ENCODE measurements at regions not wholly inside any gene's neighbourhood (a gene's known extent, or its start where the extent isn't known, plus 50 kb on each side); places are given as distances from the start of the nearest gene placed in this dataset.

DNA sequence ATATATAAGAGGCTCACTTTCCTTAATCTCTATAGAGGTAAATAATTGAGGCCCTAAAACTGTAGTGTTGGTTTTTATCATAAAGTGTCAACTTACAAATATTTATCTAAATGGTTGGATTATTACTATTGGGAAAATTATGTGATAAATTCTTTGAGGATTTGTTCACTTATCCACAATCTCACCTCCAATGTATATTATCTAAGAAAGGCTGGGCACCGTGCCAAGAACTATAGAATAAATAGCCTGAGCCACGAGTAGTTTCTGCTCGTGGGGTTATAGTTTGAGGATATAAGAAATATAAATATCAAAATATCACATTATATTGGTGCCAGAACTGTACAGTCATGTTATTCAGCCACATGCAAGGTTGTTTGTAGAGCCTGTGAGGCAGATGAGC, 177.9 kb downstream of the VEGFC start:
- FAIRE-seq (no peak), DNase-seq (ENCODE audit: low read depth) (no peak)
- H3K9ac ChIP-seq (ENCODE audit: low read length), result no peak overlapping the region
- Mint-ChIP-seq H3K4me1 (ENCODE audit: low read depth, unreplicated experiment) (no peaks in the 10 kb centered on the region), H3K36me3 (ENCODE audit: low read depth, unreplicated experiment) (no peaks in the 10 kb centered on the region), H3K4me3 (ENCODE audit: unreplicated experiment) (no peak overlapping the region), H3K27me3 (ENCODE audit: low read depth, unreplicated experiment) (peaks cover 1% of the 10 kb centered on the region), H3K27ac (ENCODE audit: unreplicated experiment) (no peak overlapping the region), H3K9me3 (ENCODE audit: unreplicated experiment) (peaks cover 1% of the 10 kb centered on the region)
- H2AFZ ChIP-seq (ENCODE audit: low read depth, low read length), result no peak overlapping the region
- no peak overlapping the region for H3K4me3 ChIP-seq (ENCODE audit: insufficient read depth, low read depth, low read length)
- H3K36me3 ChIP-seq (ENCODE audit: insufficient read depth, low read length), result no peaks in the 10 kb centered on the region
- no peak for TF ChIP-seq CTCF (IDR thresholded peaks at IDR 0.05; ENCODE audit: insufficient read depth, low read depth, low read length)
- H3K27me3 ChIP-seq (ENCODE audit: insufficient read depth, low read length), result no peaks in the 10 kb centered on the region
- H3K79me2 ChIP-seq (ENCODE audit: insufficient read depth, low read length), result no peaks in the 10 kb centered on the region
- H3K4me1 ChIP-seq (ENCODE audit: insufficient read depth, low read length), result no peaks in the 10 kb centered on the region
- no peak overlapping the region for H3K4me2 ChIP-seq (ENCODE audit: low read length)
- H4K20me1 ChIP-seq (ENCODE audit: insufficient read depth, low read length), result no peaks in the 10 kb centered on the region
- no peak overlapping the region for H3K27ac ChIP-seq (ENCODE audit: low read depth, low read length)
- no peaks in the 10 kb centered on the region for H3K9me3 ChIP-seq (ENCODE audit: insufficient read depth, low read depth, low read length)

- no peaks in the 10 kb centered on the region for H3K27me3 ChIP-seq (ENCODE audit: insufficient read depth, low read length)
- no peaks in the 10 kb centered on the region for H3K79me2 ChIP-seq (ENCODE audit: insufficient read depth, low read length)
- no peaks in the 10 kb centered on the region for H3K36me3 ChIP-seq (ENCODE audit: insufficient read depth, low read length)
- TF ChIP-seq EZH2 (IDR thresholded peaks at IDR 0.05; ENCODE audit: insufficient read depth, low read length) (no peak), CTCF (IDR thresholded peaks at IDR 0.05; ENCODE audit: insufficient read depth, low read depth, low read length) (no peak)
- FAIRE-seq (no peak), DNase-seq (ENCODE audit: low read depth) (no peak)
- Mint-ChIP-seq H3K4me1 (ENCODE audit: low read depth, unreplicated experiment) (no peaks in the 10 kb centered on the region), H3K27me3 (ENCODE audit: low read depth, unreplicated experiment) (peaks cover 1% of the 10 kb centered on the region), H3K4me3 (ENCODE audit: unreplicated experiment) (no peak overlapping the region), H3K36me3 (ENCODE audit: low read depth, unreplicated experiment) (no peaks in the 10 kb centered on the region), H3K9me3 (ENCODE audit: unreplicated experiment) (peaks cover 1% of the 10 kb centered on the region), H3K27ac (ENCODE audit: unreplicated experiment) (no peak overlapping the region)
- H3K4me1 ChIP-seq (ENCODE audit: insufficient read depth, low read length), result no peaks in the 10 kb centered on the region
- no peak overlapping the region for H3K4me3 ChIP-seq (ENCODE audit: insufficient read depth, low read depth, low read length)
- H3K9ac ChIP-seq (ENCODE audit: low read length), result no peak overlapping the region
- H3K4me2 ChIP-seq (ENCODE audit: low read length), result no peak overlapping the region
- H3K9me3 ChIP-seq (ENCODE audit: insufficient read depth, low read depth, low read length), result no peaks in the 10 kb centered on the region
- no peak overlapping the region for H2AFZ ChIP-seq (ENCODE audit: low read depth, low read length)
- no peaks in the 10 kb centered on the region for H4K20me1 ChIP-seq (ENCODE audit: insufficient read depth, low read length)
- H3K27ac ChIP-seq (ENCODE audit: low read depth, low read length), result no peak overlapping the region
Measured at GRCh38 chr4:176616151-176616550, 176.6 kb downstream of the VEGFC start.

GRCh38 chr4:176618138-176618537, 174.6 kb downstream of the VEGFC start:
- peaks cover 1% of the 10 kb centered on the region for H3K27me3 Mint-ChIP-seq (ENCODE audit: low read depth, unreplicated experiment)
- no peak for FAIRE-seq

More at GRCh38 chr4:176618138-176618537, 174.6 kb downstream of the VEGFC start:
- H3K9me3 Mint-ChIP-seq (ENCODE audit: unreplicated experiment), result no peaks in the 10 kb centered on the region
- no peak overlapping the region for H3K9ac ChIP-seq (ENCODE audit: low read length)
- H3K36me3 ChIP-seq (ENCODE audit: insufficient read depth, low read length), result no peaks in the 10 kb centered on the region
- no peaks in the 10 kb centered on the region for H3K79me2 ChIP-seq (ENCODE audit: insufficient read depth, low read length)
- no peak overlapping the region for H3K4me2 ChIP-seq (ENCODE audit: low read length)
- no peaks in the 10 kb centered on the region for H3K27me3 ChIP-seq (ENCODE audit: insufficient read depth, low read length)
- no peak overlapping the region for H3K4me3 ChIP-seq (ENCODE audit: insufficient read depth, low read depth, low read length)
- H3K4me1 Mint-ChIP-seq (ENCODE audit: low read depth, unreplicated experiment), result no peaks in the 10 kb centered on the region
- H3K27ac Mint-ChIP-seq (ENCODE audit: unreplicated experiment), result no peak overlapping the region
- no peak for DNase-seq (ENCODE audit: low read depth)
- no peaks in the 10 kb centered on the region for H3K36me3 Mint-ChIP-seq (ENCODE audit: low read depth, unreplicated experiment)
- no peaks in the 10 kb centered on the region for H3K9me3 ChIP-seq (ENCODE audit: insufficient read depth, low read depth, low read length)
- H3K4me1 ChIP-seq (ENCODE audit: insufficient read depth, low read length), result no peaks in the 10 kb centered on the region
- no peaks in the 10 kb centered on the region for H4K20me1 ChIP-seq (ENCODE audit: insufficient read depth, low read length)
- no peak for TF ChIP-seq EZH2 (IDR thresholded peaks at IDR 0.05; ENCODE audit: insufficient read depth, low read length)
- TF ChIP-seq CTCF (IDR thresholded peaks at IDR 0.05; ENCODE audit: insufficient read depth, low read depth, low read length), result no peak
- no peak overlapping the region for H3K27ac ChIP-seq (ENCODE audit: low read depth, low read length)
- no peak overlapping the region for H3K4me3 Mint-ChIP-seq (ENCODE audit: unreplicated experiment)
- no peak overlapping the region for H2AFZ ChIP-seq (ENCODE audit: low read depth, low read length)

All from astrocyte (in vitro differentiated cells and primary cell).